CD8-positive, alpha-beta memory T cell (primary cell): ENCODE measurements at regions not wholly inside any gene's neighbourhood (a gene's known extent, or its start where the extent isn't known, plus 50 kb on each side); places are given as distances from the start of the nearest gene placed in this dataset.

Experiments
- CTCF ChIA-PET: fragments of 350-600 bp; sonication (Branson Sonifier 250); formaldehyde crosslinking; loops from one replicate; lab custom pipeline; 2021; ENCODE audit warnings: antibody characterized with exemption; lab: Charles Lee
- POLR2A ChIA-PET: fragments of 350-600 bp; sonication (Branson Sonifier 250); formaldehyde crosslinking; loops from one replicate; lab custom pipeline; 2021; ENCODE audit warnings: antibody characterized with exemption; lab: Charles Lee
- DNase-seq, 5 donors: peaks; one replicate each; pipeline versions ENCODE4 v3.0.0 to v3.0.0-alpha.2; 2020 to 2022; ENCODE audit warnings: mixed read lengths in 1 of 5
- H3K27ac ChIP-seq: one replicate; pipeline ENCODE4 v1.7.0; 2013; ENCODE audit warnings: low read depth, mild to moderate bottlenecking, low read length, moderate library complexity
- H3K27me3 ChIP-seq: 2 replicates; pipeline ENCODE4 v1.7.0; 2013; ENCODE audit warnings: low read length, mild to moderate bottlenecking; ENCODE audit not compliant: insufficient read depth, poor library complexity, severe bottlenecking
- H3K36me3 ChIP-seq: 2 replicates; pipeline ENCODE4 v1.7.0; 2013; ENCODE audit warnings: mild to moderate bottlenecking, low read length, moderate library complexity; ENCODE audit not compliant: insufficient read depth
- H3K4me1 ChIP-seq: 2 replicates; pipeline ENCODE4 v1.7.0; 2013; ENCODE audit warnings: mild to moderate bottlenecking, low read length, moderate library complexity; ENCODE audit not compliant: insufficient read depth
- H3K4me3 ChIP-seq: 2 replicates; pipeline ENCODE4 v1.7.0; 2013; ENCODE audit warnings: mild to moderate bottlenecking, low read length
- H3K9me3 ChIP-seq: 2 replicates; pipeline ENCODE4 v1.7.0; 2013; ENCODE audit warnings: mild to moderate bottlenecking, low read length
- H3K27ac Mint-ChIP-seq, 8 donors: one replicate each; pipeline ENCODE4 v1.8.0; 2020 to 2021; ENCODE audit warnings: mixed read lengths in 8 of 8, mild to moderate bottlenecking in 6 of 8, inconsistent platforms in 3 of 8, moderate library complexity in 3 of 8
- H3K27me3 Mint-ChIP-seq, 2 donors: one replicate each; pipeline ENCODE4 v1.8.0; 2020 to 2021; ENCODE audit warnings: mixed read lengths in 2 of 2, mild to moderate bottlenecking in 1 of 2, moderate library complexity in 1 of 2
- H3K36me3 Mint-ChIP-seq, 3 donors: one replicate each; pipeline ENCODE4 v1.8.0; 2020 to 2021; ENCODE audit warnings: mixed read lengths in 3 of 3, inconsistent platforms in 1 of 3, mild to moderate bottlenecking in 1 of 3
- H3K4me1 Mint-ChIP-seq, 3 donors: one replicate each; pipeline ENCODE4 v1.8.0; 2020 to 2021; ENCODE audit warnings: mixed read lengths in 3 of 3, inconsistent platforms in 1 of 3, mild to moderate bottlenecking in 1 of 3
- H3K4me3 Mint-ChIP-seq, 7 donors: one replicate each; pipeline ENCODE4 v1.8.0; 2020 to 2021; ENCODE audit warnings: mixed read lengths in 7 of 7, mild to moderate bottlenecking in 6 of 7, moderate library complexity in 4 of 7, inconsistent platforms in 2 of 7
- H3K9me3 Mint-ChIP-seq, 5 donors: one replicate each; pipeline ENCODE4 v1.8.0; 2020 to 2022; ENCODE audit warnings: mixed read lengths in 5 of 5, mild to moderate bottlenecking in 3 of 5, moderate library complexity in 2 of 5, inconsistent platforms in 1 of 5

DNA sequence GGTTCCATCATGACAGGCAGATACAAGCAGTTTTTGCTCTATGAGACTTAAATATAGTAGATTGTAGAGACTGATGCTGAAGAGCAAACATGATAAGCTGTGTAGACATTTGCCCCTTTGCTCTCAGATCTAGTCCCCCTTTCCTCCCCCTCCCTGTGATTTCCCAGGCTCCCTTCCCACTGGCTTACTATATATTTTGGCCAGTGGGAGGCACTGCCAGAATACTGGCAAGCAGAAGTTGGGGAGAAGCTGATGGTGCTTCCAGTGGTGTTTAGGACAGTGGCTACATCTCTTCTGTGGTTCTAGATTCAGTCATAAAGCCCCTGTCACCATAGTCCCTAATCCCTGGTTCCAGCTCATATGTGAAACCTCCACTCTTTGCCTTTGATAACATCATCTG is 156.1 kb upstream of the STEAP4 start:
- no peaks in the 10 kb centered on the region for H3K36me3 ChIP-seq
- ChIA-PET CTCF (no interaction called here), POLR2A (no interaction called here)
- H3K9me3 Mint-ChIP-seq = peaks cover 0 to 1% (median 0%) of the 10 kb centered on the region in 5 donors
- no peaks in the 10 kb centered on the region for H3K4me1 ChIP-seq
- no peaks in the 10 kb centered on the region for H3K9me3 ChIP-seq
- no peak overlapping the region for H3K4me3 ChIP-seq
- peaks cover 2 to 3% of the 10 kb centered on the region in 2 donors for H3K27me3 Mint-ChIP-seq
- no peaks in the 10 kb centered on the region for H3K4me1 Mint-ChIP-seq
- H3K27me3 ChIP-seq = no peaks in the 10 kb centered on the region
- H3K27ac Mint-ChIP-seq = no peak overlapping the region
- no peak overlapping the region for H3K4me3 Mint-ChIP-seq
- DNase-seq = no peak
- H3K36me3 Mint-ChIP-seq = no peaks in the 10 kb centered on the region
- no peak overlapping the region for H3K27ac ChIP-seq

DNA sequence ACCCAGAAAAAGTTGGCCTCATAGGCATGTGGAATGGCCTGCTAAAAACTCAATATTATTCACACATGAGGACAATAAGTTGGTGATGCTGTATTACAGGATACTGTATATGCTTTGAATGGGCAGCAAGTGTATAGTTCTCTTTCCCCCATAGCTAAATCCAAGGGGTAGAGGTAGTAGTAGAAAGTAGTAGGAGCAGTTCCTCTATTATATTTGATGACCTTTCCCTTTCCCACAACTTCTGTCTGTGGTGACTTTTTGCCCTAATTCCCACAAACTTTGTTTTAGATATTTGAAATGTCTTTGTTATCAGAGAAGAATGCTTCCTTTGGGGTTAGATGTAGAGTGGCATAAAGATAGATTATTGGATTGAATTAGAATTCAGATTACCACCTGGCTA is 154.0 kb upstream of the STEAP4 start:
- Mint-ChIP-seq H3K36me3 (no peaks in the 10 kb centered on the region), H3K4me1 (no peaks in the 10 kb centered on the region), H3K4me3 (no peak overlapping the region), H3K9me3 (peaks cover 0 to 1% (median 0%) of the 10 kb centered on the region in 5 donors), H3K27me3 (no peaks in the 10 kb centered on the region), H3K27ac (no peak overlapping the region)
- Histone ChIP-seq H3K36me3 (no peaks in the 10 kb centered on the region), H3K27me3 (no peaks in the 10 kb centered on the region), H3K4me3 (no peak overlapping the region), H3K9me3 (no peaks in the 10 kb centered on the region), H3K4me1 (no peaks in the 10 kb centered on the region), H3K27ac (no peak overlapping the region)
- DNase-seq = no peak
- CTCF ChIA-PET = no interaction called here
- POLR2A ChIA-PET = no interaction called here

DNA sequence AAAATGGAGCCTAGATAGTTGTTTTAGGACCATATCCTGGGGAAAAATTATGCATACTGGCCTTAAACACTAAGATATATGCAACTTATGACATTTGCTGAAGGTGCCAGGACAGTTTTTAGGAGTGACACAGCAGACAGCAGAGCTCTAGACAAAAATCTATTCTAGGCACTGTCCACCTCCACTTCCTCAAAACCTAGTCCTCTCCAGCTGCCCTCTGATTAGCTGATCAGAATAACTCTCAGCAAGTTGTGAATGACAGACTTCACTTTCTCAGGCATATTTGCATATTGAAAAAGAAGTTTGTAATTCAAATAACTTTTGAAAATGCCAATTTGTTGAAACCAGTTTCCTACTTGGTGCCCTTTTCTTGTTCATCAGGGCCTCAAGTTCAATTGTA is 152.3 kb upstream of the STEAP4 start:
- Histone ChIP-seq H3K9me3 (no peaks in the 10 kb centered on the region), H3K4me1 (no peaks in the 10 kb centered on the region), H3K27me3 (no peaks in the 10 kb centered on the region), H3K27ac (no peak overlapping the region), H3K4me3 (no peak overlapping the region), H3K36me3 (no peaks in the 10 kb centered on the region)
- Mint-ChIP-seq H3K36me3 (no peaks in the 10 kb centered on the region), H3K9me3 (peaks cover 0 to 1% (median 0%) of the 10 kb centered on the region in 5 donors), H3K4me1 (no peaks in the 10 kb centered on the region), H3K27ac (no peak overlapping the region), H3K4me3 (no peak overlapping the region), H3K27me3 (no peaks in the 10 kb centered on the region)
- ChIA-PET CTCF (no interaction called here), POLR2A (no interaction called here)
- DNase-seq = no peak

DNA sequence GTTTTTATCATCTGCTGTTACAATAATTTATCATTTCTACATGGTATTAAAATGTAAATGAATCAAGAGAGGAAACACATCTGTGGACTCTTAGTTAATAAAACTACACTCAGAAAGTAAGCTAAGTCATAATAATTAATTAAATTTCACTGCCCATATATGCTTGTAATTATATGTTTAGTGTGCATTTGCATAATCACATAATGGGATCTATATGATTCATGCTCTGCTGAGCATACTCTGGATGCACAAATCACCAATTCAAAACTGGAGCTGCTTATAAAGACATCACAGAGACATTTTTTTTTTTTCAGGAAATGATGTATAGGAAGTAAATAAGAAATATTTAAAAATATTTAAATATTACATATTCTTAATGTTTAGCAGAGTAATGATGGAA is 151.6 kb upstream of the STEAP4 start:
- Mint-ChIP-seq H3K4me3 (no peak overlapping the region), H3K4me1 (no peaks in the 10 kb centered on the region), H3K27ac (no peak overlapping the region), H3K27me3 (no peaks in the 10 kb centered on the region), H3K9me3 (peaks cover 0 to 1% (median 0%) of the 10 kb centered on the region in 5 donors), H3K36me3 (no peaks in the 10 kb centered on the region)
- POLR2A ChIA-PET = no interaction called here
- H3K4me1 ChIP-seq = no peaks in the 10 kb centered on the region
- H3K9me3 ChIP-seq = no peaks in the 10 kb centered on the region
- CTCF ChIA-PET = no interaction called here
- no peak overlapping the region for H3K27ac ChIP-seq
- no peak overlapping the region for H3K4me3 ChIP-seq
- no peak for DNase-seq
- H3K27me3 ChIP-seq = no peaks in the 10 kb centered on the region
- H3K36me3 ChIP-seq = no peaks in the 10 kb centered on the region

DNA sequence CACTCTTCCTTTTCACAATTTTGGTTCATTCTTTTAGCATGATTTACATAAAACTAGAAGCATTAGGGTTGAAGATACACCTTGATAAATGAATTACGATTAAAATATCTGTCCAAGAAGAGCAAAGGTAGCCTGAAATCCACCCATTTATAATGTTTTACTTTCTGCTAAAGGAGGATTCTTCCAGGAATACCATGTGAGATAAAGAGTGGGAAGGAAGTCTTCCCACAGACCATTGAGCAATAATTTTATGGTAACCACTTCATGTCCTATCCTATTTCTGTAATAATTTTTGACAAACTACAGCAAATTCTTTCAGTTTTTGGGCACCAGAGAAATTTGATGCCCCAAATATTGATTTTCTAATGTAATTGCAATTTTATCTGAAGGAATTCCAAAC is 150.6 kb upstream of the STEAP4 start:
- Histone ChIP-seq H3K4me1 (no peaks in the 10 kb centered on the region), H3K9me3 (no peaks in the 10 kb centered on the region), H3K4me3 (no peak overlapping the region), H3K27ac (no peak overlapping the region), H3K36me3 (no peaks in the 10 kb centered on the region), H3K27me3 (no peaks in the 10 kb centered on the region)
- H3K27ac Mint-ChIP-seq = no peak overlapping the region
- no peaks in the 10 kb centered on the region for H3K4me1 Mint-ChIP-seq
- ChIA-PET POLR2A (no interaction called here), CTCF (no interaction called here)
- H3K27me3 Mint-ChIP-seq = no peaks in the 10 kb centered on the region
- no peaks in the 10 kb centered on the region for H3K36me3 Mint-ChIP-seq
- no peak overlapping the region for H3K4me3 Mint-ChIP-seq
- DNase-seq = no peak
- peaks cover 0 to 1% (median 0%) of the 10 kb centered on the region in 5 donors for H3K9me3 Mint-ChIP-seq

DNA sequence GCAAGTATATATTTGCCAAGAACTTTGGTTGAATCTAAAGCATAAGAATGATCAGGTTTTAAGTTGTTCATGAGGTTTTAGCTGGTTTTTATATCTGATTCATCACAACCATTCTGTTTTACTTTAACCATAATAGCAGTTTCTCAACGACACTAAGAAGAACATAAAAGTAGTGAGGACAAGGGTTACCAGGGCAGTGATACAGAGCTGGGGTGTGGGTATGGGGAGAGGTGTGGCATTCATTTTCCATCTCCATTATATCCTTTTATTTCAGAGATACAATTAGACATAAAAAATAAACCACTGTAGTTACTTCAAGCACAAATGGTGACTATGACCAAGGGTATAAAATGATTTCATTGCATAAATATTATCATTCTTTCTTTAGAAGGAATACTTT is 149.8 kb upstream of the STEAP4 start:
- no peak overlapping the region for H3K27ac Mint-ChIP-seq
- H3K9me3 Mint-ChIP-seq = no peaks in the 10 kb centered on the region
- no peak overlapping the region for H3K27ac ChIP-seq
- H3K27me3 ChIP-seq = no peaks in the 10 kb centered on the region
- CTCF ChIA-PET = no interaction called here
- POLR2A ChIA-PET = no interaction called here
- no peaks in the 10 kb centered on the region for H3K4me1 Mint-ChIP-seq
- H3K4me1 ChIP-seq = no peaks in the 10 kb centered on the region
- no peaks in the 10 kb centered on the region for H3K27me3 Mint-ChIP-seq
- no peaks in the 10 kb centered on the region for H3K36me3 Mint-ChIP-seq
- H3K4me3 Mint-ChIP-seq = no peak overlapping the region
- no peaks in the 10 kb centered on the region for H3K36me3 ChIP-seq
- DNase-seq = no peak
- no peaks in the 10 kb centered on the region for H3K9me3 ChIP-seq
- no peak overlapping the region for H3K4me3 ChIP-seq

DNA sequence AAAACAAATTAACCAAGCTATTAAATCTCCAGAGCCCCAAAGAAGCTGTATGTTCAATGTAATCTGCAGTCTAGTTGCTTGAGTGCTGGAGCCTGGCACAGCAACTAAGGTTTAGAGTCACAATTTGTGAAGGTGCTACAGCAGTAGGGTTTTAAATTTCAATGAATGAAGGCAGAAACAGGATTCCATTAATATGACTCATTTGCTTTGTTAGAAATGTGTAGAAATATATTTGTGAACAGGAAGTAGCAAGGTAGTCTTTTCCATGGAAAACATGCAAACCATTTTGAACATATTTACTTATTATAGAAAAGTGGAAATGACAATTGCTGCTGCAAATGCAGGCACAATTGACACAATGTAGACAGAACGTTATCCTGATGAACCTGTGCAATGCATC is 149.0 kb upstream of the STEAP4 start:
- H3K9me3 Mint-ChIP-seq = no peaks in the 10 kb centered on the region
- no peaks in the 10 kb centered on the region for H3K4me1 Mint-ChIP-seq
- no peaks in the 10 kb centered on the region for H3K27me3 ChIP-seq
- no peaks in the 10 kb centered on the region for H3K27me3 Mint-ChIP-seq
- H3K36me3 ChIP-seq = no peaks in the 10 kb centered on the region
- no peak for DNase-seq
- H3K36me3 Mint-ChIP-seq = no peaks in the 10 kb centered on the region
- H3K4me3 ChIP-seq = no peak overlapping the region
- CTCF ChIA-PET = no interaction called here
- no peaks in the 10 kb centered on the region for H3K4me1 ChIP-seq
- H3K27ac ChIP-seq = no peak overlapping the region
- POLR2A ChIA-PET = no interaction called here
- no peak overlapping the region for H3K27ac Mint-ChIP-seq
- no peak overlapping the region for H3K4me3 Mint-ChIP-seq
- no peaks in the 10 kb centered on the region for H3K9me3 ChIP-seq

DNA sequence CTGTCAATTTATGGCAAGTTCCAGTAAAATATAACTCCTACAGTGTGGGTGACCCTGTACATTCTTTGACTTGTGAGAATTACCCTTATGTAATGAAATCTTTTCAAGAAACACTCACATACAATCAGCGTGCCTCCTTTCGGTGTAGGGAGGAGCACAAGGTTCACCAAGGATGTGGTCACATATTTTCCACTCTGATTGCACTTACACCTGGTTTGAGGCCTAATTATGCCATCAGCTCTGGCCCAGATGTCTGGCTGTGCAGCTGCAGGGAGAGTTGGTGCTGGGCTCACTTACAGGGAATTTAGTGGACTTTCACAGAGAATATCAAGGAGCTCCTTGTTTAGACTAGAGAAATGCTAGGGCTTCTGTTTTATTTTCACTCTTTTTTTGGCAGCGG is 146.0 kb upstream of the STEAP4 start:
- H3K27ac ChIP-seq = no peak overlapping the region
- no peaks in the 10 kb centered on the region for H3K9me3 ChIP-seq
- no peak for DNase-seq
- H3K36me3 Mint-ChIP-seq = no peaks in the 10 kb centered on the region
- H3K27me3 ChIP-seq = no peaks in the 10 kb centered on the region
- no peaks in the 10 kb centered on the region for H3K27me3 Mint-ChIP-seq
- H3K27ac Mint-ChIP-seq = no peak overlapping the region
- no peak overlapping the region for H3K4me3 Mint-ChIP-seq
- H3K4me3 ChIP-seq = no peak overlapping the region
- no peaks in the 10 kb centered on the region for H3K4me1 Mint-ChIP-seq
- ChIA-PET POLR2A (no interaction called here), CTCF (no interaction called here)
- H3K36me3 ChIP-seq = no peaks in the 10 kb centered on the region
- peaks cover 0 to 2% (median 0%) of the 10 kb centered on the region in 5 donors for H3K9me3 Mint-ChIP-seq
- no peaks in the 10 kb centered on the region for H3K4me1 ChIP-seq

DNA sequence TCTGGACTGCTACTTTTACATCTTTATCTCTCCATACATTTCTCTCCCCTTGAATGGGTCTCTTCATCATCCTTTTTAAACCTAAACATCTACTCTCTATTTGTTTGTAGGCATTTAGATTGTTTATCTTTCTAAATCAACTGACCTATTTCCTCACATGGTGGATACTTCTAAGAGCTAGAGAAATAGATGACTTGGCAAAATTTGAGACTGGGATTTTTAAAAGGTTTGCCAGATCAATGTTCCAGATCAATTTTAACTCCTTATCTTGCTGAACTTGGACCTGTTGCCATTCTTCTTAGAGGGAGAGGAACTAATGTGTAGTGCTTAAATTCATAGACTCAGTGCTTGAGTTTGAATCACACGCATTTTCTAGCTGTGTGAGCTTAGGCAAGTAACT is 144.2 kb upstream of the STEAP4 start:
- Histone ChIP-seq H3K4me3 (no peak overlapping the region), H3K27ac (no peak overlapping the region), H3K36me3 (no peaks in the 10 kb centered on the region), H3K27me3 (no peaks in the 10 kb centered on the region), H3K9me3 (no peaks in the 10 kb centered on the region), H3K4me1 (no peaks in the 10 kb centered on the region)
- Mint-ChIP-seq H3K27me3 (no peaks in the 10 kb centered on the region), H3K9me3 (peaks cover 0 to 2% (median 0%) of the 10 kb centered on the region in 5 donors), H3K36me3 (no peaks in the 10 kb centered on the region), H3K4me3 (no peak overlapping the region), H3K27ac (no peak overlapping the region), H3K4me1 (no peaks in the 10 kb centered on the region)
- ChIA-PET CTCF (no interaction called here), POLR2A (no interaction called here)
- DNase-seq = no peak
